Testis (tissue), 2 donors: ENCODE measurements at regions not wholly inside any gene's neighbourhood (a gene's known extent, or its start where the extent isn't known, plus 50 kb on each side); places are given as distances from the start of the nearest gene placed in this dataset.

Source experiments
- POLR2A ChIP-seq: fragments of 450-650 bp; IDR thresholded peaks from one replicate; pipeline ENCODE4 v1.6.1; 2017; ENCODE audit warnings: antibody characterized with exemption, mild to moderate bottlenecking, moderate library complexity
- TF ChIP-seq, protein P1 (sequence below), 3 experiments: fragments of 450-650 bp in 2 of 3; fragments of 200-600 bp in 1 of 3; sonication (generic) in 1 of 3; IDR thresholded peaks; one replicate each; pipeline ENCODE4 v1.5.1; 2016 to 2019; ENCODE audit warnings: antibody characterized with exemption in 3 of 3, mild to moderate bottlenecking in 2 of 3, moderate library complexity in 1 of 3

DNA sequence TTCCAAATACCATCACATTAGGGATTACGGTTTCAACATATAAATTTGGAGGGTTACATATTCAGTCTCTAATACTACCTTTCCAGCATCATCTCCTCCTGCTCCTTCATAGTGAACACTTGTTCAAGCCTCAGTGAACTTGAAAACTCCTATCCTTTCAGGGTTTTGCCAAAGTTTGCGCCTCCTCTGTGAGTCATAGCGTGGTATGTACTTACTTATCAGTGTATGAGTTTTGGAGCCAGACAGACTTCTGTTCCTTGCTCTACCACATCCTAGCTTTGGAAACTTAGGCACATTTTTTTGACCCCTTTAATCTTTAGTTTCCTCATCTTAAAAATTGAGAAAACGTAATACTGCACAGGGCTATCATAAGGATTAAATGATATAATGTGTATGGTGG, 160.1 kb upstream of the ZC3H12C start:
- TF ChIP-seq, protein P1, sequence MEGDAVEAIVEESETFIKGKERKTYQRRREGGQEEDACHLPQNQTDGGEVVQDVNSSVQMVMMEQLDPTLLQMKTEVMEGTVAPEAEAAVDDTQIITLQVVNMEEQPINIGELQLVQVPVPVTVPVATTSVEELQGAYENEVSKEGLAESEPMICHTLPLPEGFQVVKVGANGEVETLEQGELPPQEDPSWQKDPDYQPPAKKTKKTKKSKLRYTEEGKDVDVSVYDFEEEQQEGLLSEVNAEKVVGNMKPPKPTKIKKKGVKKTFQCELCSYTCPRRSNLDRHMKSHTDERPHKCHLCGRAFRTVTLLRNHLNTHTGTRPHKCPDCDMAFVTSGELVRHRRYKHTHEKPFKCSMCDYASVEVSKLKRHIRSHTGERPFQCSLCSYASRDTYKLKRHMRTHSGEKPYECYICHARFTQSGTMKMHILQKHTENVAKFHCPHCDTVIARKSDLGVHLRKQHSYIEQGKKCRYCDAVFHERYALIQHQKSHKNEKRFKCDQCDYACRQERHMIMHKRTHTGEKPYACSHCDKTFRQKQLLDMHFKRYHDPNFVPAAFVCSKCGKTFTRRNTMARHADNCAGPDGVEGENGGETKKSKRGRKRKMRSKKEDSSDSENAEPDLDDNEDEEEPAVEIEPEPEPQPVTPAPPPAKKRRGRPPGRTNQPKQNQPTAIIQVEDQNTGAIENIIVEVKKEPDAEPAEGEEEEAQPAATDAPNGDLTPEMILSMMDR (IDR thresholded peaks at IDR 0.05): no peak
- no peak for TF ChIP-seq POLR2A
